Duodenal mucosa (tissue), 2 donors: ENCODE measurements at regions not wholly inside any gene's neighbourhood (a gene's known extent, or its start where the extent isn't known, plus 50 kb on each side); places are given as distances from the start of the nearest gene placed in this dataset.
"Not testable (repeated sequence)": the region's sequence is repeated elsewhere in the genome, so short reads cannot be mapped to it uniquely, and the experiment has no call there.

Experiments used
- H3K27ac ChIP-seq: one replicate; pipeline ENCODE4 v1.7.0; 2013; ENCODE audit warnings: low read depth, low read length
- H3K27me3 ChIP-seq, 2 donors: one replicate each; pipeline ENCODE4 v1.7.0; 2013; ENCODE audit warnings: low read length in 2 of 2, control low read depth in 1 of 2; ENCODE audit not compliant: insufficient read depth in 2 of 2, control insufficient read depth in 1 of 2
- H3K36me3 ChIP-seq, 2 donors: one replicate each; pipeline ENCODE4 v1.7.0; 2013; ENCODE audit warnings: low read length in 2 of 2, control low read depth in 1 of 2; ENCODE audit not compliant: insufficient read depth in 2 of 2, control insufficient read depth in 1 of 2
- H3K4me1 ChIP-seq, 2 donors: one replicate each; pipeline ENCODE4 v1.7.0; 2013; ENCODE audit warnings: low read length in 2 of 2, control low read depth in 1 of 2; ENCODE audit not compliant: insufficient read depth in 2 of 2, control insufficient read depth in 1 of 2
- H3K4me3 ChIP-seq, 2 donors: one replicate each; pipeline ENCODE4 v1.7.0; 2013; ENCODE audit warnings: low read length in 2 of 2, low read depth in 1 of 2
- H3K9ac ChIP-seq, 2 donors: one replicate each; pipeline ENCODE4 v1.7.0; 2013; ENCODE audit warnings: low read length in 2 of 2, low read depth in 1 of 2
- H3K9me3 ChIP-seq, 2 donors: one replicate each; pipeline ENCODE4 v1.7.0; 2013; ENCODE audit warnings: low read length in 2 of 2, control low read depth in 1 of 2; ENCODE audit not compliant: control insufficient read depth in 1 of 2

DNA sequence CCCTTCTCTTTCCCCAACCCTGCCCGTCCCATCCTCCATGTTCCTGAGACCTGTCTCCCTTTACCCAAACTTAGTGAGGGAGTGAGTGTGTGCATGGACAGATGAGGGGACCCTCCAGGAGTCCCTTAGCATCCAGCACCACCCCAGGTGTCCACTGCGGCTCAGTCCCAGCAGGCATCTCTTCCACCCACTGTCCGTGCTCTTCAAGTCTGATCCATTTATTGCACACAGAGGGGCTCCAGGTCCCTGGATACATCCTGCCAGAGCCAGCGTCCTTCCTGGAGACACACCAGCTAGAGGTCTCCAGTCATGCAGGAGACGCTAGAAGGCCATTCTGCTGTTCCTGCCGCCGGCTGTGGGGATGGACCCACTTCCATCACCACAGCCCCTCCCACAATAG is 239.2 kb downstream of the ADGRD1 start:
- no peaks in the 10 kb centered on the region for H3K9me3 ChIP-seq
- H3K4me3 ChIP-seq, result no peak overlapping the region
- H3K27me3 ChIP-seq, result no peaks in the 10 kb centered on the region
- H3K4me1 ChIP-seq, result no peaks in the 10 kb centered on the region
- no peak overlapping the region for H3K27ac ChIP-seq
- H3K36me3 ChIP-seq, result no peaks in the 10 kb centered on the region
- H3K9ac ChIP-seq, result no peak overlapping the region

DNA sequence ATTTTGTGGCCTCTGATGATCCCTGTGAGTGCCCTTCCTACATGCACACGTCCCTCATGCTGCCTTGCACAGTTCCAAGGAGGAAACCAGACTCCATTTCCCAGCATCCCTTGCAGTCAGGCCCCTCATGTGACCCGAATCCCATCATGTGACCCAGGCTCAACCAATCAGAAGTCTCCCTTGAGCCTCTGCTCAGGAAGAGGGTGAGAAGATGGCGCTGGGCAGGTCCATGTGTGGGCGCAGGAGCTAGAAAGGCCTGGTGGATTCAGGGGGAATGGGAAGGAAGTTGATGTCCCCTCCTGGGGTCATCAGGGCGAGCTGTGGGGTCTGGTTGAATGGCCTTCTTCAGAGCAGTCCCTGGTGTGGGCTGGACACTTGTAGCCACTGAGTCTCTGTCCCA is 240.5 kb downstream of the ADGRD1 start:
- Histone ChIP-seq H3K9ac (no peak overlapping the region), H3K27ac (no peak overlapping the region), H3K9me3 (no peaks in the 10 kb centered on the region), H3K4me1 (no peaks in the 10 kb centered on the region), H3K4me3 (no peak overlapping the region), H3K27me3 (no peaks in the 10 kb centered on the region), H3K36me3 (no peaks in the 10 kb centered on the region)

- no peak overlapping the region for H3K9ac ChIP-seq
Measured at GRCh38 chr12:131195796-131196195, 242.1 kb downstream of the ADGRD1 start.

GRCh38 chr12:131196220-131196619 is 242.5 kb downstream of the ADGRD1 start:
- Histone ChIP-seq H3K9me3 (no peaks in the 10 kb centered on the region), H3K27ac (no peak overlapping the region), H3K4me1 (no peaks in the 10 kb centered on the region), H3K9ac (no peak overlapping the region), H3K27me3 (no peaks in the 10 kb centered on the region), H3K4me3 (no peak overlapping the region), H3K36me3 (no peaks in the 10 kb centered on the region)

More at GRCh38 chr12:131195796-131196195, 242.1 kb downstream of the ADGRD1 start:
- Histone ChIP-seq H3K9me3 (no peaks in the 10 kb centered on the region), H3K36me3 (no peaks in the 10 kb centered on the region), H3K4me3 (no peak overlapping the region), H3K4me1 (no peaks in the 10 kb centered on the region), H3K27ac (no peak overlapping the region), H3K27me3 (no peaks in the 10 kb centered on the region)

GRCh38 chr12:131197490-131197889 is 243.8 kb downstream of the ADGRD1 start:
- Histone ChIP-seq H3K9me3 (no peaks in the 10 kb centered on the region), H3K27ac (no peak overlapping the region), H3K4me1 (no peaks in the 10 kb centered on the region), H3K4me3 (no peak overlapping the region), H3K36me3 (no peaks in the 10 kb centered on the region), H3K27me3 (no peaks in the 10 kb centered on the region), H3K9ac (no peak overlapping the region)

DNA sequence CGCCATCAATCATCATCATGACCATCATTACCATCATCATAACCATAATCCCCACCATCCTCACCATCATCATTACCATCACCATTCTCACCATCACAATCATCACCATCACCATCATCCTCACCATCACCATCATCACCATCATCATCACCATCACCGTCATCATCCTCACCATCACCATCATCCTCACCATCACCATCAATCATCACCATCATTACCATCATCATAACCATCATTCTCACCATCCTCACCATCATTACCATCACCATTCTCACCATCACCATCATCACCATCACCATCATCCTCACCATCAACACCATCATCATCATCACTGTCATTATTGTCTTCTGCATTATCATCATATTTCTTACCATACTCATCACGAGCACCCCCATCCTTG is 245.5 kb downstream of the ADGRD1 start:
- Histone ChIP-seq H3K27me3 (no peaks in the 10 kb centered on the region), H3K9me3 (no peaks in the 10 kb centered on the region), H3K27ac (no peak overlapping the region), H3K9ac (no peak overlapping the region), H3K4me1 (no peaks in the 10 kb centered on the region), H3K36me3 (no peaks in the 10 kb centered on the region), H3K4me3 (no peak overlapping the region)

DNA sequence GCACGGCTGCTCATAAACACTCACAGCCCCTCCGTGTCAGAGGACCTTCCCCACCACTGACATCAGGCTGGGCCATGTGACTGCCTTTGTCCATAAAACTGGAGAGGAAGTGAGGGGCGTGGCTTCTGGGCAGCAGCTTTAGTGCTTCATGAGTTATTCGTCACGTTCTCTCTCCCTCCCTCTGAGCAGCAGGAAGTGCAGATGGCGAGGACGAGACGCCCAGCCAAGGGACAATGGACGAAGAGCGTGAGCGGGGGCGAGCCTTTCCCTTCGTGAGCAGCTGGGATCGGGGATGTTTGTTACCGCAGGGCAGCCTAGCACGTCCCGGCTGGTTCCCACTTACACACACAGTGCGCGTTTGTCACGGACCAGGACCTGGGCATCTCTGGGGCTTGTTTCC is 248.2 kb downstream of the ADGRD1 start:
- H3K27me3 ChIP-seq, H3K9me3 ChIP-seq, H3K9ac ChIP-seq, H3K4me3 ChIP-seq, H3K4me1 ChIP-seq, H3K27ac ChIP-seq, H3K36me3 ChIP-seq: not testable (repeated sequence)

DNA sequence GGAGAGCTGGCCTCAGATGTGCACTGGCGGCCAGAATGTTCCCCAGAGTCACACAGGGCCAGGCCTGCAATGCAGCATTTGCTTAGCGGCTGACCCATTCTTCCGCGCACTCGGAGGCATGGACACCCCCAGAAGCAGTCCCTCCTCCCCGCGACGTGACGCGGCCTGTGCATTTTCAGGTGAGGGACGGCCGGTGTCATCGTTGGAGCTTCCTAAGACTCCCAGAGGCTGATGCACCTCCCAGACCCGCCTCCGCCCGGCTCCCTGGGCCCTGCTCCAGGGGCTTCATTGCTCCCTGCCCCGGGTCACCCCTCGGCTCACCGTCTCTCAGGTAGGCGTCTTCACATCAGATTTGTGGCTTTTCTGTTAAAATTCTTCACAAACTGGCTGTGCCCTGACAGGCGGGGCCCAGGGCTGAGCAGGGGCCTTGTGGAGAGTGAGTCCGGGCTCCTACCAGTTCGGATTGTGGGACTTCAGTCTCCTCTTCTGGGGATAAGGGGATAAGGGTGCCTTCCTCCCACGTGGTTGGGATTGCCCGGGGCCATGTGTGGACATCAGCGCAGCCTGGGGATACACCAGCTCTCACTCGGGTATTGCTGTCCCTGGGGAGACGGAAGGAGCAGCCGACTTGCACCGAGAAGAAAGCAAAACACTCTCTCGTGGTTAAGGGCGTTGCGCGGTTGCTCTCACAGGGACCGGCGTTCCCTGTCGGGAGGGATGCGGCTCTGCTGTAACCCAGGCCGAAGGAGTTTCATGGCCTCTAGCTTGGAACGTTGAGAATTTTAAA is 249.1 kb downstream of the ADGRD1 start:
- Histone ChIP-seq H3K36me3 (no peaks in the 10 kb centered on the region), H3K4me3 (no peak overlapping the region), H3K9ac (no peak overlapping the region), H3K27me3 (no peaks in the 10 kb centered on the region), H3K9me3 (no peaks in the 10 kb centered on the region), H3K27ac (no peak overlapping the region), H3K4me1 (no peaks in the 10 kb centered on the region)

- no peak overlapping the region for H3K4me3 ChIP-seq
- no peaks in the 10 kb centered on the region for H3K4me1 ChIP-seq
- H3K27ac ChIP-seq, result no peak overlapping the region
- no peaks in the 10 kb centered on the region for H3K27me3 ChIP-seq
- H3K9ac ChIP-seq, result no peak overlapping the region
- no peaks in the 10 kb centered on the region for H3K9me3 ChIP-seq
- no peaks in the 10 kb centered on the region for H3K36me3 ChIP-seq
Measured at GRCh38 chr12:131203666-131204415, 250.1 kb downstream of the ADGRD1 start.

DNA sequence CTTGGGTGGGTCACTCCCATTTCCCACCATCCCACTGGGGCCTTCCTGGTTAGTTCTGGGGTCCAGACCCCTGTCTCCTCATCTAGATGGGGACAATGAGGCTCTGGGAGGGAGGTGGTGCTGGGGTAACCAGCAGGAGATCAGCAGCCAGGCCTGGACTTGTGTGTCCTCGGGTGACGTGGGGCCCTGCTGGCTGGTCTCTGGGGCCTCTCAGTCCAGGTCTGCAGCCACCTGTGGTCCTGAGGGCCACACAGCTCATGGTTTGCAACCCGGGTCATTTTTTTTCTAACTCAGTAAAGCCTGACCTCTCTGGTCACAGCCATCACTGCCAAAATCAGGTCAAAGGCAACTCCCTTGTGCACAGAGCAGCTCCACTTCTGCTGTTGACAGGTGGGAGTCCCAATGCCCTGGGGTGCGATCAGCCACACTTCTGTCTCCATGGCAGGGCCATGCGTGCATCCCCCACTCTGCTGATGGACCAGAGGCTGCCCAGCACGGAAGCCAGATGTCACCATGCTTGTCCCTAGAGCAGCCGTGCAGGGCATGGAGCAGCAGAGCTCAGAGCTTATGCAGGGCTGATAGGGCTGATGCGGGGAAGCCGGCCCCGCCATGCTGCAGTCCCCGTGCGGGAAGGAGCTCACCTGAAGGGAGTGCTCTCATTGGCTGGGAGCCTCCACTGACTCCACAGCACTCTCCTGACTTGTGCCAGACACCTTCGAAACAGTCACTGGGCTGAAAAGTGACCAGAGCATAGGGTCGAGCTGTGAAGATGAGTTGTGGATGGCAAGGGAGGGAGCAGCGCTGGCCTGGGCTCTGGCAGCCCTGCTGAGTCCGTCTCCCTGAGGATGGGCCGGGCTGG is 250.9 kb downstream of the ADGRD1 start:
- no peak overlapping the region for H3K4me3 ChIP-seq
- no peak overlapping the region for H3K27ac ChIP-seq
- no peaks in the 10 kb centered on the region for H3K36me3 ChIP-seq
- no peaks in the 10 kb centered on the region for H3K9me3 ChIP-seq
- H3K9ac ChIP-seq, result no peak overlapping the region
- H3K27me3 ChIP-seq, result no peaks in the 10 kb centered on the region
- no peaks in the 10 kb centered on the region for H3K4me1 ChIP-seq
